ENCODE measurements at regions not wholly inside any gene's neighbourhood (a gene's known extent, or its start where the extent isn't known, plus 50 kb on each side); places are given as distances from the start of the nearest gene placed in this dataset.

- TF ChIP-seq CTCF (conservative IDR thresholded peaks at IDR 0.05 in 1 of 2, IDR thresholded peaks at IDR 0.05 in 1 of 2; ENCODE audit: low read depth in 1 of 2, low read length in 2 of 2) (no peak), EZH2 (IDR thresholded peaks at IDR 0.05; ENCODE audit: low read length, missing control alignments) (no peak)
These were observed 55.3 kb upstream of the ZMIZ1 start for GRCh38 chr10:79013406-79013987.
